Liver (tissue), 8 donors: ENCODE measurements at regions not wholly inside any gene's neighbourhood (a gene's known extent, or its start where the extent isn't known, plus 50 kb on each side); places are given as distances from the start of the nearest gene placed in this dataset.

Source experiments
- DNase-seq: peaks from one replicate; pipeline ENCODE4 v3.0.0-alpha.2; 2017; ENCODE audit warnings: low spot score
- H3K27ac ChIP-seq, 2 donors: one replicate each; pipeline ENCODE4 v1.7.0; 2013; ENCODE audit warnings: inconsistent platforms in 2 of 2, low read length in 2 of 2, control low read depth in 1 of 2, low read depth in 1 of 2, mild to moderate bottlenecking in 1 of 2
- H3K27me3 ChIP-seq, 4 donors: one replicate each; pipeline versions ENCODE4 v1.6.1 to v1.7.0; 2013; ENCODE audit warnings: low read length in 3 of 4, inconsistent platforms in 1 of 4, mild to moderate bottlenecking in 1 of 4, moderate library complexity in 1 of 4; ENCODE audit not compliant: control insufficient read depth in 4 of 4, insufficient read depth in 4 of 4
- H3K36me3 ChIP-seq, 4 donors: one replicate each; pipeline versions ENCODE4 v1.6.1 to v1.7.0; 2013; ENCODE audit warnings: low read length in 3 of 4, mild to moderate bottlenecking in 3 of 4, low read depth in 1 of 4, moderate library complexity in 1 of 4; ENCODE audit not compliant: control insufficient read depth in 4 of 4, insufficient read depth in 3 of 4
- H3K4me1 ChIP-seq, 4 donors: one replicate each; pipeline versions ENCODE4 v1.6.1 to v1.7.0; 2013; ENCODE audit warnings: low read length in 3 of 4, mild to moderate bottlenecking in 3 of 4, moderate library complexity in 1 of 4; ENCODE audit not compliant: control insufficient read depth in 4 of 4, insufficient read depth in 4 of 4
- H3K4me3 ChIP-seq, 3 donors: one replicate each; pipeline versions ENCODE4 v1.6.1 to v1.7.0; 2013; ENCODE audit warnings: low read length in 3 of 3, control low read depth in 1 of 3, low read depth in 1 of 3, mild to moderate bottlenecking in 1 of 3
- H3K9ac ChIP-seq, 2 donors: one replicate each; pipeline ENCODE4 v1.7.0; 2013; ENCODE audit warnings: low read length in 2 of 2, mild to moderate bottlenecking in 2 of 2, moderate library complexity in 2 of 2, control low read depth in 1 of 2, low read depth in 1 of 2
- H3K9me3 ChIP-seq, 4 donors: one replicate each; pipeline versions ENCODE4 v1.6.1 to v1.7.0; 2013; ENCODE audit warnings: low read length in 3 of 4; ENCODE audit not compliant: control insufficient read depth in 4 of 4
- EGR1 ChIP-seq, 2 donors: IDR thresholded peaks; 2 replicates each; pipeline ENCODE4 v1.6.1; 2016 to 2018; ENCODE audit warnings: antibody characterized with exemption in 2 of 2, low read depth in 2 of 2
- FOXA1 ChIP-seq: IDR thresholded peaks from 2 replicates; pipeline ENCODE4 v1.6.1; 2016; ENCODE audit warnings: antibody characterized with exemption
- FOXA2 ChIP-seq: IDR thresholded peaks from 2 replicates; pipeline ENCODE4 v1.6.1; 2016; ENCODE audit warnings: antibody characterized with exemption
- GABPA ChIP-seq, 2 donors: IDR thresholded peaks in 1 of 2; conservative IDR thresholded peaks in 1 of 2; 2 replicates each; pipeline ENCODE4 v1.6.1; 2016; ENCODE audit warnings: antibody characterized with exemption in 2 of 2, mild to moderate bottlenecking in 1 of 2, moderate library complexity in 1 of 2
- HNF4A ChIP-seq, 2 donors: conservative IDR thresholded peaks; 2 replicates each; pipeline ENCODE4 v1.6.1; 2016; ENCODE audit warnings: antibody characterized with exemption in 2 of 2, mild to moderate bottlenecking in 2 of 2
- JUND ChIP-seq, 2 donors: IDR thresholded peaks; 2 replicates each; pipeline ENCODE4 v1.6.1; 2016; ENCODE audit warnings: antibody characterized with exemption in 2 of 2
- NR2F2 ChIP-seq: IDR thresholded peaks from 2 replicates; pipeline ENCODE4 v1.6.1; 2016; ENCODE audit warnings: antibody characterized with exemption
- RAD21 ChIP-seq, 2 donors: IDR thresholded peaks; 2 replicates each; pipeline ENCODE4 v1.6.1; 2016; ENCODE audit warnings: antibody characterized with exemption in 2 of 2, mild to moderate bottlenecking in 2 of 2
- RXRA ChIP-seq, 2 donors: IDR thresholded peaks; 2 replicates each; pipeline ENCODE4 v1.6.1; 2017 to 2018; ENCODE audit warnings: antibody characterized with exemption in 2 of 2, mild to moderate bottlenecking in 1 of 2
- TAF1 ChIP-seq: conservative IDR thresholded peaks from 2 replicates; pipeline ENCODE4 v1.6.1; 2016; ENCODE audit warnings: antibody characterized with exemption, mild to moderate bottlenecking
- YY1 ChIP-seq: IDR thresholded peaks from 2 replicates; pipeline ENCODE4 v1.6.1; 2016; ENCODE audit warnings: antibody characterized with exemption, mild to moderate bottlenecking
- WGBS: extraction: QIAGEN DNeasy Blood & Tissue Kit; methylation state at CpG from one replicate; pipeline ENCODE4 v1.1.7; 2013; 5-methylcytosine and 5-hydroxymethylcytosine counted together
- TF ChIP-seq, protein P1 (sequence below): IDR thresholded peaks from 2 replicates; pipeline ENCODE4 v1.6.1; 2016; ENCODE audit warnings: antibody characterized with exemption, mild to moderate bottlenecking
- TF ChIP-seq, protein P2 (sequence below): fragments of 150-350 bp; IDR thresholded peaks from 2 replicates; pipeline ENCODE4 v1.5.1; 2017; ENCODE audit warnings: improper control_type of control experiment, low read depth, low read length; ENCODE audit not compliant: missing input control
- TF ChIP-seq, protein P3 (sequence below): IDR thresholded peaks from 2 replicates; pipeline ENCODE4 v1.6.1; 2016; ENCODE audit warnings: antibody characterized with exemption
- TF ChIP-seq, protein P4 (sequence below): IDR thresholded peaks from 2 replicates; pipeline ENCODE4 v1.6.1; 2016; ENCODE audit warnings: antibody characterized with exemption
- TF ChIP-seq, protein P5 (sequence below): IDR thresholded peaks from 2 replicates; pipeline ENCODE4 v1.6.1; 2016; ENCODE audit warnings: antibody characterized with exemption
- donor health status: healthy.
- donor health status: healthy.
- donor health status: healthy.
- donor health status: healthy.
- donor health status: healthy.

DNA sequence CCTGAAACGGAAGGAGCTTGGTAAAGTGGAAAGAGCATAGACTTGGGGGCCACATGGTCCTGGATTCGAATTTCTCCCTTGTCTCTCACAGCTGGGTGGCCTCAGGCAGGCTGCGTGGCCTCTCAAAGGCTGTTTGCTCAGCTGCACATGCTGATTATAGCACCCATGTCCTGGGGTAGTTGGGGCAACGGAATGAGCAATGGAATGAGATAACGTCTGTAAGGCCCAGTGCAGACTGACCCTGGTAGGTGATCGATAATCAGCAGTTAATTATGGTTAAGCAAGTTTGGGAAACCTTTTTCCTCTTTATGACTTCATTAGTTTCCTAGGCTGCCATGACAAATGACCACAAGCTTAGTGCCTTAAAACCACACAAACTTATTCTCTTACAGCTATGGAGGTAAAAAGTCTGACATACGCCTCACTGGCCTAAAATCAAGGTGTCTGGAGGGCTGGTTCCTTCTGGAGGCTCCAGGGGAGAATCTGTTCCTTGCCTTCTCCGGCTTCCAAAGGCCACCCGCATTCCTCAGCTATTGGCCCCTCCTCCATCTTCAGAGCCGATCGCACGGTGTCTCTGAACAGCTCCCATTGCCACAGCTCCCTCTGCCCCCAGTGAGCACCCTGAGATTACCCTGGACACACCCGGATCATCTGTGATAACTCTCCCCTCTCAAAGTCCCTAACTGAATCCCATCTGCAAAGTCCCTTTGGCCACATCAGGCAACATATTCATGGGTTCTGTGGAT lies 294.9 kb upstream of the FOXF1 start:
- Histone ChIP-seq H3K27ac (peak overlapping the region; percentile 43 to 56), H3K4me3 (no peak overlapping the region), H3K9ac (no peak overlapping the region), H3K9me3 (no peaks in the 10 kb centered on the region), H3K4me1 (no peaks in the 10 kb centered on the region), H3K27me3 (no peaks in the 10 kb centered on the region), H3K36me3 (no peaks in the 10 kb centered on the region)
- TF ChIP-seq NR2F2 (no peak), EGR1 (IDR thresholded peaks at IDR 0.05; ENCODE audit: low read depth in 2 of 2) (no peak), YY1 (no peak), RXRA (IDR thresholded peaks at IDR 0.05) (no peak), FOXA2 (no peak), FOXA1 (no peak), TAF1 (no peak), GABPA (IDR thresholded peaks at IDR 0.05 in 1 of 2, conservative IDR thresholded peaks at IDR 0.05 in 1 of 2) (no peak), JUND (IDR thresholded peaks at IDR 0.05) (no peak)
- TF ChIP-seq, protein P1, sequence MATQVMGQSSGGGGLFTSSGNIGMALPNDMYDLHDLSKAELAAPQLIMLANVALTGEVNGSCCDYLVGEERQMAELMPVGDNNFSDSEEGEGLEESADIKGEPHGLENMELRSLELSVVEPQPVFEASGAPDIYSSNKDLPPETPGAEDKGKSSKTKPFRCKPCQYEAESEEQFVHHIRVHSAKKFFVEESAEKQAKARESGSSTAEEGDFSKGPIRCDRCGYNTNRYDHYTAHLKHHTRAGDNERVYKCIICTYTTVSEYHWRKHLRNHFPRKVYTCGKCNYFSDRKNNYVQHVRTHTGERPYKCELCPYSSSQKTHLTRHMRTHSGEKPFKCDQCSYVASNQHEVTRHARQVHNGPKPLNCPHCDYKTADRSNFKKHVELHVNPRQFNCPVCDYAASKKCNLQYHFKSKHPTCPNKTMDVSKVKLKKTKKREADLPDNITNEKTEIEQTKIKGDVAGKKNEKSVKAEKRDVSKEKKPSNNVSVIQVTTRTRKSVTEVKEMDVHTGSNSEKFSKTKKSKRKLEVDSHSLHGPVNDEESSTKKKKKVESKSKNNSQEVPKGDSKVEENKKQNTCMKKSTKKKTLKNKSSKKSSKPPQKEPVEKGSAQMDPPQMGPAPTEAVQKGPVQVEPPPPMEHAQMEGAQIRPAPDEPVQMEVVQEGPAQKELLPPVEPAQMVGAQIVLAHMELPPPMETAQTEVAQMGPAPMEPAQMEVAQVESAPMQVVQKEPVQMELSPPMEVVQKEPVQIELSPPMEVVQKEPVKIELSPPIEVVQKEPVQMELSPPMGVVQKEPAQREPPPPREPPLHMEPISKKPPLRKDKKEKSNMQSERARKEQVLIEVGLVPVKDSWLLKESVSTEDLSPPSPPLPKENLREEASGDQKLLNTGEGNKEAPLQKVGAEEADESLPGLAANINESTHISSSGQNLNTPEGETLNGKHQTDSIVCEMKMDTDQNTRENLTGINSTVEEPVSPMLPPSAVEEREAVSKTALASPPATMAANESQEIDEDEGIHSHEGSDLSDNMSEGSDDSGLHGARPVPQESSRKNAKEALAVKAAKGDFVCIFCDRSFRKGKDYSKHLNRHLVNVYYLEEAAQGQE: no peak
- TF ChIP-seq, protein P2, sequence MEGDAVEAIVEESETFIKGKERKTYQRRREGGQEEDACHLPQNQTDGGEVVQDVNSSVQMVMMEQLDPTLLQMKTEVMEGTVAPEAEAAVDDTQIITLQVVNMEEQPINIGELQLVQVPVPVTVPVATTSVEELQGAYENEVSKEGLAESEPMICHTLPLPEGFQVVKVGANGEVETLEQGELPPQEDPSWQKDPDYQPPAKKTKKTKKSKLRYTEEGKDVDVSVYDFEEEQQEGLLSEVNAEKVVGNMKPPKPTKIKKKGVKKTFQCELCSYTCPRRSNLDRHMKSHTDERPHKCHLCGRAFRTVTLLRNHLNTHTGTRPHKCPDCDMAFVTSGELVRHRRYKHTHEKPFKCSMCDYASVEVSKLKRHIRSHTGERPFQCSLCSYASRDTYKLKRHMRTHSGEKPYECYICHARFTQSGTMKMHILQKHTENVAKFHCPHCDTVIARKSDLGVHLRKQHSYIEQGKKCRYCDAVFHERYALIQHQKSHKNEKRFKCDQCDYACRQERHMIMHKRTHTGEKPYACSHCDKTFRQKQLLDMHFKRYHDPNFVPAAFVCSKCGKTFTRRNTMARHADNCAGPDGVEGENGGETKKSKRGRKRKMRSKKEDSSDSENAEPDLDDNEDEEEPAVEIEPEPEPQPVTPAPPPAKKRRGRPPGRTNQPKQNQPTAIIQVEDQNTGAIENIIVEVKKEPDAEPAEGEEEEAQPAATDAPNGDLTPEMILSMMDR: no peak
- TF ChIP-seq, protein P3, sequence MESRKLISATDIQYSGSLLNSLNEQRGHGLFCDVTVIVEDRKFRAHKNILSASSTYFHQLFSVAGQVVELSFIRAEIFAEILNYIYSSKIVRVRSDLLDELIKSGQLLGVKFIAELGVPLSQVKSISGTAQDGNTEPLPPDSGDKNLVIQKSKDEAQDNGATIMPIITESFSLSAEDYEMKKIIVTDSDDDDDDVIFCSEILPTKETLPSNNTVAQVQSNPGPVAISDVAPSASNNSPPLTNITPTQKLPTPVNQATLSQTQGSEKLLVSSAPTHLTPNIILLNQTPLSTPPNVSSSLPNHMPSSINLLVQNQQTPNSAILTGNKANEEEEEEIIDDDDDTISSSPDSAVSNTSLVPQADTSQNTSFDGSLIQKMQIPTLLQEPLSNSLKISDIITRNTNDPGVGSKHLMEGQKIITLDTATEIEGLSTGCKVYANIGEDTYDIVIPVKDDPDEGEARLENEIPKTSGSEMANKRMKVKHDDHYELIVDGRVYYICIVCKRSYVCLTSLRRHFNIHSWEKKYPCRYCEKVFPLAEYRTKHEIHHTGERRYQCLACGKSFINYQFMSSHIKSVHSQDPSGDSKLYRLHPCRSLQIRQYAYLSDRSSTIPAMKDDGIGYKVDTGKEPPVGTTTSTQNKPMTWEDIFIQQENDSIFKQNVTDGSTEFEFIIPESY: no peak
- TF ChIP-seq, protein P4, sequence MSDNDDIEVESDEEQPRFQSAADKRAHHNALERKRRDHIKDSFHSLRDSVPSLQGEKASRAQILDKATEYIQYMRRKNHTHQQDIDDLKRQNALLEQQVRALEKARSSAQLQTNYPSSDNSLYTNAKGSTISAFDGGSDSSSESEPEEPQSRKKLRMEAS: no peak
- DNase-seq: no peak
- WGBS: 61% methylated on average over 13 of the region's 13 CpGs

DNA sequence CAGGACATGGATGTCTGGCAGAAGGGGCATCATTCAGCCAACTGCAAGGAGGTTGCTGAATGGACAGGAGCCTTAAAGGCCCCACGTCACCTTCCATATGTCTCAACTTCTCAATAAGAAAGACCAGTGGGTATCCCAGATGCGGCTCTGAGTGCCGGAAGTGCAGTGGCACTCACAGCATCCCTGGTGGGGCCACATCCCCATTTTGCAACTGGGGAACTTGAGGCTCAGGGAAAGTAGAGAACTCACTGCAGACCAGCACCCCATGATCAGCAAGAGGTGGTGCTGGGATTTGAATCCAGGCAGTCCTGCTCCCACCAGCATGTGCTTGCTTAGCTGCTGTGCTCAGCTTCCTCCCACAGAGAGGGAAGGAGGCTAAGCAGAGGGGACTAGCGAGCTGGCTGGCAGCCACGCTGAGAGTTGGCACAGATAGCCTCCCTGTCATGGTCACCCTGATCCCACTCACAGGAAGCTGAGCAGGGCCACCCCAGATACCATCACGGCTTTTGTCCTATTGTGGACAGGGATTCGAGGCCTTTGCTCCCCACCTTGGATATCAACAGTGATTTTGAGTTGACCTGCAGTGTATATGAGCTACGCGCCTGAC lies 294.2 kb upstream of the FOXF1 start:
- H3K9ac ChIP-seq: no peak overlapping the region
- no peaks in the 10 kb centered on the region for H3K4me1 ChIP-seq
- no peaks in the 10 kb centered on the region for H3K9me3 ChIP-seq
- 72% methylated on average over 9 of the region's 9 CpGs for WGBS
- H3K27me3 ChIP-seq: no peaks in the 10 kb centered on the region
- H3K36me3 ChIP-seq: no peaks in the 10 kb centered on the region
- no peak for DNase-seq
- no peak overlapping the region for H3K27ac ChIP-seq
- no peak overlapping the region for H3K4me3 ChIP-seq
- no peak for TF ChIP-seq JUND (IDR thresholded peaks at IDR 0.05)
- no peak for TF ChIP-seq RXRA (IDR thresholded peaks at IDR 0.05)
- no peak for TF ChIP-seq YY1
- TF ChIP-seq, protein P5, sequence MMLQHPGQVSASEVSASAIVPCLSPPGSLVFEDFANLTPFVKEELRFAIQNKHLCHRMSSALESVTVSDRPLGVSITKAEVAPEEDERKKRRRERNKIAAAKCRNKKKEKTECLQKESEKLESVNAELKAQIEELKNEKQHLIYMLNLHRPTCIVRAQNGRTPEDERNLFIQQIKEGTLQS: no peak
- no peak for TF ChIP-seq HNF4A (conservative IDR thresholded peaks at IDR 0.05)
- TF ChIP-seq, protein P3: no peak
- TF ChIP-seq FOXA1: no peak
- TF ChIP-seq, protein P1: no peak
- no peak for TF ChIP-seq RAD21 (IDR thresholded peaks at IDR 0.05)
- TF ChIP-seq, protein P4: no peak
- no peak for TF ChIP-seq FOXA2
